Neural progenitor cell (in vitro differentiated cells): ENCODE measurements at regions not wholly inside any gene's neighbourhood (a gene's known extent, or its start where the extent isn't known, plus 50 kb on each side); places are given as distances from the start of the nearest gene placed in this dataset.

Source experiments
- CTCF ChIP-seq: fragments of 200-600 bp; sonication (generic); IDR thresholded peaks from 2 replicates; pipeline ENCODE4 v1.5.1; 2017; ENCODE audit warnings: antibody characterized with exemption, mild to moderate bottlenecking
- EZH2 ChIP-seq: fragments of 200-600 bp; sonication (generic); IDR thresholded peaks from 2 replicates; pipeline ENCODE4 v1.6.1; 2017; ENCODE audit warnings: antibody characterized with exemption, mild to moderate bottlenecking, moderate library complexity
- EZH2phosphoT487 ChIP-seq: fragments of 200-600 bp; sonication (generic); IDR thresholded peaks from 2 replicates; pipeline ENCODE4 v1.6.1; 2017; ENCODE audit warnings: antibody characterized with exemption

DNA sequence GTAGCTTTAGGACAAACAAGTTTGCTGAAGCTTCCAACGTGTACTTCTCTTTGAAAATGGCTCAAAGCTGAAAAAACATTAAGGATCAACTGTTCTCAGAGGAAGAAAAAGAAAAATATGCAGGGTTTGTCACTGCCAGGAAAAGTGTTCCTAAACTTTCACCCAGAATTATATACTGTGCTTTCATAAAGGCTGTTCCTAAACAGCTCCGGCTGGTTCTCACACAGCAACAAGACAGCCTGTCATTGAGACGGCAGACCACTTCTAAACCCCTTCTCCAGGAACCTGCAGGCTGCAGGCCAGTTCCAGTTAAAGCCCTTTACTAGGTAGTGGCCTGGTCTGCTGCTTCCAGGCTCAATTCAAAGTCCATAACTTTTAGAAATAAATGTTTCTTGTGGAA is 97.4 kb upstream of the SOX4 start:
- no peak for TF ChIP-seq CTCF
- TF ChIP-seq EZH2phosphoT487: no peak
- no peak for TF ChIP-seq EZH2
